Motor neuron (in vitro differentiated cells): ENCODE measurements at regions not wholly inside any gene's neighbourhood (a gene's known extent, or its start where the extent isn't known, plus 50 kb on each side); places are given as distances from the start of the nearest gene placed in this dataset.
A peak's percentile ranks its signal among the peaks of the same experiment; 100 is the strongest.

Source experiments
- ATAC-seq, 8 experiments: fragments of 200-7000 bp; cut with Tn5 transposase; replicated peaks in 6 of 8; 2 replicates each; pipeline ENCODE4 v1.8.0; 2021; ENCODE audit warnings: mild to moderate bottlenecking in 8 of 8, moderate library complexity in 8 of 8
- H3K27ac ChIP-seq, 2 donors: fragments of 250-450 bp; sonication (Bioruptor Pico); 2 replicates each; pipeline ENCODE4 v1.9.0; 2021; ENCODE audit warnings: antibody characterized with exemption in 2 of 2, mild to moderate bottlenecking in 2 of 2, moderate library complexity in 1 of 2
- H3K4me1 ChIP-seq, 2 donors: fragments of 250-450 bp; sonication (Bioruptor Pico); replicated peaks in 1 of 2; 2 replicates each; pipeline ENCODE4 v1.6.1; 2021; ENCODE audit warnings: antibody characterized with exemption in 2 of 2, mild to moderate bottlenecking in 2 of 2, moderate library complexity in 1 of 2
- H3K4me3 ChIP-seq, 5 donors: fragments of 250-450 bp; sonication (Bioruptor Pico); 2 replicates each; pipeline ENCODE4 v1.9.0; 2021; ENCODE audit warnings: antibody characterized with exemption in 5 of 5, mild to moderate bottlenecking in 5 of 5, moderate library complexity in 4 of 5
- WGBS, 10 experiments: fragments of 450-650 bp; shearing (Covaris generic); methylation state at CpG; one replicate each; pipeline ENCODE4 v1.0.0; 2022; 5-methylcytosine and 5-hydroxymethylcytosine counted together
- in situ Hi-C, 9 experiments: fragments of 400-800 bp; cut with MboI; loops; one replicate each; pipeline ENCODE4 v1.15.0; 2021; ENCODE audit warnings: low sequenced_read_pairs in 9 of 9, low pct_unique_long_range_greater_than_20kb in 2 of 9; ENCODE audit not compliant: unreplicated experiment in 9 of 9

DNA sequence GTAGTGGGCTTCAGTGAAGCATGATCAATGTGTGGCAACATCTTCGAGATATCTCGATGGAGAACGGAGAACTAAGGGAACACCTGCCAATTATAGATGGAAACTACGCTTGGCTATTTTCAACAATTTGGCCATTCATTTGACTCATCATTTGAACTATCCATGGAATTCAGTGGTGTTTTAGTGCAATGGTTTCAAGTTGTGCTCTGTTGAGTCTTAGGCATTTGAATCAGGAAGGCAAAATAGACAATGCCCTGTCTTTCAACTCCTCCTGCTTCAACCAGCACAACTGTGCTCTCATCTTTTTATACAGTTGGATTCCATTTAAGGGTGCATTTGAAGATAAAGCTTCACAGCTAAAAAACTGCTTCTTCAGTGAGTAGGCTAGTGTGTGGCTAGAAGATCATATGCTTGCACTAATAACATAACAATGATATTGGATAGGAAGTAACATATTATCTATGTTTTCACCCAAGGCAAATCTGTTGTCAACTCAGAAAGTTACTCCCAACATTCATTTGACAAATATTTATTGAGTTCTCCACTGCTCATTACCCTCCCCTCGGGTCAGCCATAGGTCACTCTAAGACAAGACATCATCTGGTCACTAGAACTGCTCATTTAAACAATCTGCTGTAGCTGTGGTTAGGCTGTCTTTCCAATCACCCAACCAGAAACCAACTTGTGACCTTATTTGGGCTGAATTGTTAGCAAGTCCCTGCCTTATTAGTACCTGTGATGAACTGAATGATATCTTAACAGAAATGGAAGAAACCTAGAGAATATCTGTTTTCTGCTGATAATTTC, 314.1 kb upstream of the SP4 start:
- Histone ChIP-seq H3K4me3 (no peak overlapping the region), H3K4me1 (peaks cover 3 to 5% of the 10 kb centered on the region in 2 donors), H3K27ac (no peak overlapping the region)
- no peak for ATAC-seq
- in situ Hi-C loops = no loop called here
- WGBS, 10 experiments = 35 to 100% (median 90%) methylated on average over 1 to 5 of the region's 5 CpGs; no CpG with 5 or more reads in 1 of the 10 experiments

DNA sequence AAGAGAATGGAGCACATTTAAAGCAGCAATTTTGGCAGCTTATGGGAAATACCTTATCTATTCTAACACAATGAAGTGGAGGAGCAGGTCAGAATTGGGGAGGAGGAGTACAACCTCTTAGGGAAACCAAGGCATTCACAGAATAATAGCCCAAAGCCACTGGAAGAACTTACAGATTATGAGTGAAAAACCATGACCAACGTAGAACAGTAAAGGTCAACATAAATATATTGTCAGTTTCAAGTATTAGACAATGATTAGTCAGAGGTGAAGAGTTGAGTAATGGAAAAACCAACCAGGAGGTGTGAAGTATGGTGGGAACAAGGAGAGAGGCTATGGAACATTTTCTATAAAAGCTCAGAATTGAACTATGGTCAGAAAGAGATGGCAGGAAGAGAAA, 304.3 kb upstream of the SP4 start:
- Histone ChIP-seq H3K4me1 (peaks cover 19 to 22% of the 10 kb centered on the region in 2 donors), H3K4me3 (no peak overlapping the region), H3K27ac (no peak overlapping the region)
- in situ Hi-C loops = no loop called here
- ATAC-seq = no peak
- WGBS, 10 experiments = 0 to 100% (median 60%) methylated on average over 1 of the region's 1 CpG; no CpG with 5 or more reads in 1 of the 10 experiments

DNA sequence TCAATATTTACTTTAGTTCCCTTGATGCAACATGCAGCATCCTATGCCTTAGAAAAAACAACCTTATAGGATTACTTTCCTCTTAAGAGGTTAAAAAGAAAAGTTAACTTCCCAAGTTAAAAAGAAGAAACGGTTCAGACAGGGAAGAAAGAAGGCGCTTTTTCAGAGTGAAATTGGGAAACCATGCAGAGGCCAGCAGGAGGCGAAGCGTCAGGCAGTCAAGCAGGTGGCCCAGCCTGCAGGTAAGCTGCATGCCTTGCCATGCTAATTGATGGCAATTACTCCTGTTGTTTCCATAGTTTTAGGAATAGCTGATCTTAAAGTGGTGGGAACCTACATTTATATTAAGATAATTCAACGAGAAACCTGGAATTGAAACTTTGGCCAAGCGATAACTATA, 302.6 kb upstream of the SP4 start:
- H3K4me1 ChIP-seq = peaks cover 25% of the 10 kb centered on the region in 2 donors
- no peak overlapping the region for H3K4me3 ChIP-seq
- ATAC-seq = no peak
- in situ Hi-C loops = no loop called here
- no peak overlapping the region for H3K27ac ChIP-seq
- 0 to 90% (median 67%) methylated on average over 2 to 6 of the region's 6 CpGs; no CpG with 5 or more reads in 1 of the 10 experiments for WGBS, 10 experiments

DNA sequence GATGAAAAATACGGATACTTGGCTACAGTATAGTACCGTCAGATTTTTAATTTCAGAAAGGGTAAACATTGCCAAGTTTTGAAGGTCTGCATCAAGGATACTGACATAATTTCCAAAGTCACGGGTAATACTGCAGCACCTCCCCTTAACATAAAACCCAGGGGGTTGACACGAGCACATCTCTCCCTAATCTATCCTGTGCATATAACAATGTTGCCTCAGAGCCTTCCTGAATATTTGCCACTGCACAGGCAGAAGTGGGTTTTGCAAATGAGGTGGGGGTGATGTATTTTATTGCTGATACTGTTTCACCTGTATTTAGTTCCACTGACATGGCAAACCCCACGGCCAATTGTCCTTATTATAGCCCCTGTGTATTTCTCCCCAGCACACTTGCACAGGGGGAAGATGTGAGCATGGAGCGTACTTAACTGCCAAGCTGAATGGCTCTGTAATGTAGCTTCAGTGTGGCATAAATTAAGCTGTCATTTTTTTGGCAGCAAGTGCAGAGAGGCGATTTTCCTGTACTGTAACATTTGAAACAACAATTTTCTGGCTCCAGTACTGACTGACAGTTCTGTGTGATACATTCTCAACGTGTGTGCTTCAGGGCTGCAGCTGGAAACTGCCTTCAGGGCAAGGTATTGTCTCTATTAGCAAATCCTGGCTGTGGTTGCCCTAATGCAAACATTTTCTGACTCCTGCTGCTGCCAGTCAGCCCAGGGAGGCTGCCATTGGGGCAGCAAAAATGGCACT, 299.6 kb upstream of the SP4 start:
- H3K4me1 ChIP-seq = peaks cover 25% of the 10 kb centered on the region in 2 donors
- H3K27ac ChIP-seq = no peak overlapping the region
- in situ Hi-C loops = no loop called here
- peak in 5 of 8 experiments; percentile 84 to 92 (median 90) for ATAC-seq
- WGBS, 10 experiments = 0 to 90% (median 44%) methylated on average over 1 to 7 of the region's 8 CpGs; no CpG with 5 or more reads in 1 of the 10 experiments
- H3K4me3 ChIP-seq = no peak overlapping the region

DNA sequence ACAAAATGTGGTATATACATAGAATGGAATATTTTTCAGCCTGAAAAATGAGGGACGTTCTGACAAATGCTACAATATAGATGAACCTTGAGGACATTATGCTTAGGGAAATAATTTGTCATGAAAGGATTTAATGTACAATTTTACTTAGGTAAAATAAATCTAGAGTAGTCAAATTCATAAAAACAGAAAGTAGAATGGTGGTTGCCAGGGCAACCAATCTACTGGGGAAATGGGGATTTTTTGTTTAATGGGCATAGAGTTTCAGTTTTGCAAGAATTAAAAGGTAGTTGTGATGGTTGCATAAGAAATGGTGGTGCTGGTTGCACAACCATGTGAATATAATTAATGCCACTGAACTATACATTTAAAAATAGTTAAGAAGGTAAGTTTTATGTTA, 296.0 kb upstream of the SP4 start:
- 0 to 100% (median 92%) methylated on average over 1 of the region's 1 CpG; no CpG with 5 or more reads in 2 of the 10 experiments for WGBS, 10 experiments
- peaks cover 21 to 24% of the 10 kb centered on the region in 2 donors for H3K4me1 ChIP-seq
- no peak overlapping the region for H3K4me3 ChIP-seq
- ATAC-seq = no peak
- H3K27ac ChIP-seq = no peak overlapping the region
- in situ Hi-C loops = no loop called here

DNA sequence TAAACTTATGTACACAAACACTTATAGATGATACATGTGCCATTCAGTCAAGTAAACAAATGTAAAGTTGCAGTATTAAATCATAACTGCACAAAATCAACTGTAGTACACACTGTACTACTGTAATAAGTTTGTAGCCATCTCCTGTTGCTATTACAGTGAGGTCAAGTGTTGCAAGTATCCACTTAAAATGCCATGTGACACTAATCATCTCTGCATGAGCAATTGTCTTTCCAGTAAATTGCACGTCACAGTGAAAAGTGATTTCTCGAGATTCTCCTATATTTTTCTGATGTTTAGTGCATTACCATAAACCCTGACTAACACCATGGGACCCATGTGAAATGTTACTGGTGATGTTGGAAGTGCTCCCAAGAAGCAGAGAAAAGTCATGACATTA, 293.3 kb upstream of the SP4 start:
- no peak for ATAC-seq
- in situ Hi-C loops = no loop called here
- WGBS, 10 experiments = 6 to 95% (median 83%) methylated on average over 2 of the region's 2 CpGs; no CpG with 5 or more reads in 5 of the 10 experiments
- H3K4me1 ChIP-seq = no peaks in the 10 kb centered on the region
- no peak overlapping the region for H3K4me3 ChIP-seq
- H3K27ac ChIP-seq = no peak overlapping the region

DNA sequence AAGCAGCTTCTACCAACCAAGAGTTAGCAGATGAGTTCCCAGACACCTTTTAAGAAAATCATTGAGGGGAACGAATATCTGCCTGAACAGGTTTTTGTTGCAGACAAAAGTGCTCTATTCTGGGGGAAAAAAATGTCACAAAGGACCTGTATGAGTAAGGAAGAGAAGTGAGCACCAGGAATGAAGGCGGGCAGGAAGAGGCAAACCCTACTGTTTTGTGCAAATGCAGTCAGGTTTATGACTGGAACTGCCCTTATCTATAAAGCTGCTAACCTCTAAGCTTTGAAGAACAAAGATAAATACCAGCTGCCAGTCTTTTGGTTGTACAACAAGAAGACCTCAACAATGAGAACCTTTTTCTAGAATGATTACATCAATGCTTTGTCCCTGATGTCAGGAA, 292.4 kb upstream of the SP4 start:
- no peak for ATAC-seq
- WGBS, 10 experiments = 0 to 100% (median 79%) methylated on average over 1 to 2 of the region's 2 CpGs
- in situ Hi-C loops = no loop called here
- no peaks in the 10 kb centered on the region for H3K4me1 ChIP-seq
- H3K4me3 ChIP-seq = no peak overlapping the region
- no peak overlapping the region for H3K27ac ChIP-seq

DNA sequence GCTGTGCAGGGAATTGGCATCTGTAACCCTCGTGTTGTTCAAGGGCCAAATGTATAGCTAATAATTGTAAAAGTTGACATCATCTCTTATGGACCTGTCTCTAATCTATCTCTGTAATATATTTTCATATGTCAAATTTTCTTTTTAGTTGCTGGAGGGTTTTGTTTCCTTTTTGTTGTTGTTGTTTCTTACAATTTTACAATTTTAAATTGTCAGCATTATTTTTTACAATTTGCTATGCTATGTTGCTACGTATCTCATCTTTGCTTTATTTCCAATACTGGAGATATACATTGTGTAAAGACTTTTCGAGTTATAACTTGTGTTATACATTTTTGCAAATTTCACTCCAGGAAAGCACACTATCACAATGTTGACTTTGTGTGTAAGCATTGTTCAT, 290.2 kb upstream of the SP4 start:
- WGBS, 10 experiments = 0 to 100% (median 90%) methylated on average over 2 to 3 of the region's 3 CpGs
- no peaks in the 10 kb centered on the region for H3K4me1 ChIP-seq
- no peak for ATAC-seq
- no peak overlapping the region for H3K27ac ChIP-seq
- in situ Hi-C loops = no loop called here
- H3K4me3 ChIP-seq = no peak overlapping the region

DNA sequence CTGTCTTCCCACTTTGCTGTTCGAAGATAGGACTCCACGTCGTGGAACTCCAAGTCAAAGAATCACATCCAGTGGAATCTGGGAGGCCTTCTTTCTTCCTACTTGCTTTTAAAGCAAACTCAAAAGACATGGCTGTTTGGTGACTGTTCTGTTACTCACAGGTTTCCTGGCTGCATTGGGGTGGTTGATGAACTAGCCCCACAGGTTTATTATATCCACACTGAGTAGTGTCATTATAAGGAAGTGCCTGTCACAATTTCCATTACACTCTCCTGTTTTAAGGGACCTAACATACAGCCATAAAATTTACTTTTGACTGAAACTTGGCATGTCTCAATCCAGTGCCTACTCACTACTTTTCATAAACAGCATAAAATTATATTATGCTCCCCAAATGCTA, 287.3 kb upstream of the SP4 start:
- WGBS, 10 experiments = 20 to 91% (median 81%) methylated on average over 1 to 3 of the region's 3 CpGs; no CpG with 5 or more reads in 1 of the 10 experiments
- no peak overlapping the region for H3K27ac ChIP-seq
- ATAC-seq = no peak
- in situ Hi-C loops = no loop called here
- no peaks in the 10 kb centered on the region for H3K4me1 ChIP-seq
- no peak overlapping the region for H3K4me3 ChIP-seq

DNA sequence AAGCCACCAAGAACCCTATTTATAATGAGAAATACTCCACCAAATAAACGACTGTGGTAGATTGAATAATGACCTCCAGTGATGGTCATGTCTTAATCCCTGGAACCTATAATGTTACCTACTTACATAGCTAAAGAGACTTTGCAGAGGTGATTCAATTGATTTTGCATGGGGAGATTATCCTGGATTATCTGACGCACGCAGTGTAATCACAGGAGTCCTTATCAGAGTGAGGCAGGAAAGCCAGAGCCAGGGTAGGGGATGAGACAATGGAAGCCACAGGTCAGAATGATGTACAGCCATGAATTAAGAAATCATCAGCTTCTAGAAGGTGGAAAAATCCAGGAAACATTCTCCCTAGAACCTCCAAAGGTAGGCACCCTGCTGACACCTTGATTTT, 286.4 kb upstream of the SP4 start:
- in situ Hi-C loops = no loop called here
- Histone ChIP-seq H3K27ac (no peak overlapping the region), H3K4me3 (no peak overlapping the region), H3K4me1 (no peaks in the 10 kb centered on the region)
- ATAC-seq = no peak
- 0 to 100% (median 68%) methylated on average over 2 to 3 of the region's 3 CpGs; no CpG with 5 or more reads in 3 of the 10 experiments for WGBS, 10 experiments

DNA sequence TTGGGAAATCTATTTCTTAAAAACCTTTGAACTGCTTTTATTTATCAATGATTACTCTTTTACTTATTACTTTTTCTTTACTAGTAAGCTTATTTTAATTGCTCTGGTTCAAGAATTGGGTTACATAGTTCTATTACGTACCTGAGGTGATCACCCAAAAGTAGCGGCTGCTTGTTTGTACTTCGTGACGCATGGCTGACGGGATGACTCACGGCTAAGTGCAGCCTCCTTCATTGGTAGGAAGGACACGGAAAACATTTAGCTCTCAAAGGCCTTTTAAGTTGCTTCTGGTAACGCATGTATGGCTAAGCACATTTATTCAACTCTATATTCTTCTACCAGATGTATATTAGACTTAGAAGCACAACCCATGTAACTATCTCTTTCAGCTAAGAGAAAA, 285.8 kb upstream of the SP4 start:
- Histone ChIP-seq H3K27ac (no peak overlapping the region), H3K4me3 (no peak overlapping the region), H3K4me1 (no peaks in the 10 kb centered on the region)
- ATAC-seq = no peak
- in situ Hi-C loops = no loop called here
- WGBS, 10 experiments = 5 to 98% (median 70%) methylated on average over 2 to 8 of the region's 8 CpGs; no CpG with 5 or more reads in 2 of the 10 experiments

DNA sequence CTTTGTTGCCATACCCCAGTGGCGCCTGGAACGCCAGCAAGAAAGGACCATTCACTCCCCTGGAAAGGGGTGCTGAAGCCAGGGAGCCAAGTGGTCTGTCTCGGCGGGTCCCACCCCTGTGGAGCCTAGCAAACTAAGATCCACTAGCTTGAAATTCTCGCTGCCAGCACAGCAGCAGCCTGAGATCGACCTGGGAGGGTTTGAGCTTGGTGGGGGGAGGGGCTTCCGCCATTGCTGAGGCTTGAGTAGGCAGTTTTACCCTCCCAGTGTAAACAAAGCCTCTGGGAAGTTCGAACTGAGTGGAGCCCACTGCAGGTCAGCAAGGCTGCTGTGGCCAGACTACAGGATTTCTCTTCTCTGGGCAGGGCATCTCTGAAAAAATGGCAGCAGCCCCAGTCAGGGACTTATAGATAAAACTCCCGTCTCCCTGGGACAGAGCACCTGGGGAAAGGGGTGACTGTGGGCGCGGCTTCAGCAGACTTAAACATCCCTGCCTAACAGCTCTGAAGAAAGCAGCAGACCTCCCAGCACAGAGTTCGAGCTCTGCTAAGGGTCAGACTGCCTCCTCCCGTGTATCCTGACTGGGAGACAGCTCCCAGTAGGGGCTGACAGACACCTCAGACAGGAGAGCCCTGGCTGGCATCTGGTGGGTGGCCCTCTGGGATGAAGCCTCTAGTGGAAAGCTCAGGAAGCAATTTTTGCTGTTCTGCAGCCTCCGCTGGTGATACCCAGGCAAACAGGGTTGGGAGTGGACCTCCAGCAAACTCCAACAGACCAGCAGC, 281.1 kb upstream of the SP4 start:
- Histone ChIP-seq H3K4me1 (peaks cover 10 to 13% of the 10 kb centered on the region in 2 donors), H3K27ac (no peak overlapping the region), H3K4me3 (no peak overlapping the region)
- WGBS, 10 experiments = 0 to 100% (median 39%) methylated on average over 1 to 4 of the region's 14 CpGs; no CpG with 5 or more reads in 4 of the 10 experiments
- in situ Hi-C loops = no loop called here
- ATAC-seq = no peak

DNA sequence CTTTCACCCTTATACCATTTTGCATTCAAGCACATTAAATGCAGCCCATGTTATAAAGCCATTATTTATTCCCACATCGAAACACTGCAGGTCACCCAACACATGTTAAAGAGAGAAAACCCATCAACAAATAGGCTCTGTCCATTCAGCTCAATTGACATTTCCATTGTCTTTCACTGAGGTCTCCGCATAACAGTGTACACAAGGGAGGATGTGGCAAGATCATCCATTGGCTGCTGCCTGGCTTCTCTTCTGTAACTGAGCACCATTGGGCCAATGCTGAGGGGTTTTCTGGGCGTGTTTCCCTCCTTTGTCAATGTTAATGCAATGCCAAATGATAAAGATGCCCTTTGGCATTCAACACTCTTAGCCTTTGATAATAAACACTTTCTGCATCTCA, 278.1 kb upstream of the SP4 start:
- peaks cover 13 to 16% of the 10 kb centered on the region in 2 donors for H3K4me1 ChIP-seq
- ATAC-seq = peak in 5 of 8 experiments; percentile 49 to 73 (median 62)
- in situ Hi-C loops = no loop called here
- WGBS, 10 experiments = 0 to 100% (median 44%) methylated on average over 1 to 3 of the region's 3 CpGs; no CpG with 5 or more reads in 1 of the 10 experiments
- H3K27ac ChIP-seq = no peak overlapping the region
- no peak overlapping the region for H3K4me3 ChIP-seq
